H1 (cell line): ENCODE measurements at regions not wholly inside any gene's neighbourhood (a gene's known extent, or its start where the extent isn't known, plus 50 kb on each side); places are given as distances from the start of the nearest gene placed in this dataset.

Experiments used
- BACH1 ChIP-seq: IDR thresholded peaks from 2 replicates; pipeline ENCODE4 v1.6.1; 2012; ENCODE audit warnings: low read length, improper control_type of control experiment
- HDAC6 ChIP-seq: IDR thresholded peaks from one replicate; pipeline ENCODE4 v1.7.1; 2012; ENCODE audit warnings: low read depth, mild to moderate bottlenecking, inconsistent platforms, low read length, moderate library complexity
- KDM5A ChIP-seq: fragments of 200-600 bp; IDR thresholded peaks from 2 replicates; pipeline ENCODE4 v1.7.1; 2012; ENCODE audit warnings: mild to moderate bottlenecking, low read length, inconsistent platforms, mixed read lengths

DNA sequence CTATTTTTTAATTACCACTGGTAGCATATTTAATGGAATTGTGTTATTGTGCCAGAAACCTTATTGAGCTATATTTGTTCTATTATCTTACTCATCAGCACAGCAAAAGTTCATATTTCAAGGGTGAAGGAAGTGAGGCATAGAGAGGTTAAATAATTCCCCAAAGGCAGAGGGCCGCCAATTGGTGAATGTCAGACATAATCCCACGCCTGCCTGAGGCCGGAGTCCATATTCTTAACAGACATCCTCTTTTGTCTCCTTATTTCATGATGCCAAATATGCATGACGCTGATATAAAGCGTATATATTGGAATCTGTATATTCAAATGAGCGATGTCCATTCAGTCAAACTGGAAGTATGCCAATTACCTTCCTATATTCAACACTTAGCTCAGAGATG, 505.0 kb upstream of the SLC35B3 start (continued):
- TF ChIP-seq KDM5A: no peak
- TF ChIP-seq HDAC6: no peak
- no peak for TF ChIP-seq BACH1
